ENCODE measurements at regions not wholly inside any gene's neighbourhood (a gene's known extent, or its start where the extent isn't known, plus 50 kb on each side); places are given as distances from the start of the nearest gene placed in this dataset.

GRCh38 chr1:79920960-79921669 lies 914.6 kb upstream of the ADGRL4 start:
- no peak overlapping the region for H3K4me3 ChIP-seq (ENCODE audit: low read length)
- no peaks in the 10 kb centered on the region for H3K4me1 Mint-ChIP-seq (ENCODE audit: low read depth)
- ChIA-PET CTCF (no interaction called here), POLR2A (no interaction called here)
- H3K36me3 ChIP-seq (ENCODE audit: insufficient read depth, low read length) = no peaks in the 10 kb centered on the region
- H3K27ac Mint-ChIP-seq = no peak overlapping the region
- intact Hi-C loops (cut with DNase I, micrococcal nuclease) = no loop called here
- no peaks in the 10 kb centered on the region for H3K27me3 ChIP-seq (ENCODE audit: control insufficient read depth in 1 of 2, insufficient read depth in 2 of 2, low read length in 2 of 2)
- H3K9me3 Mint-ChIP-seq = peaks cover 6% of the 10 kb centered on the region
- H3K4me1 ChIP-seq (ENCODE audit: insufficient read depth, low read length) = no peaks in the 10 kb centered on the region
- no peak for TF ChIP-seq CTCF (IDR thresholded peaks at IDR 0.05)
- H3K4me3 Mint-ChIP-seq = no peak overlapping the region
- H3K27ac ChIP-seq (ENCODE audit: low read depth in 1 of 2, low read length in 2 of 2) = no peak overlapping the region
- H3K36me3 Mint-ChIP-seq (ENCODE audit: low read depth) = no peaks in the 10 kb centered on the region
- ATAC-seq (ENCODE audit: poor library complexity) = no peak
- peaks cover 7 to 16% of the 10 kb centered on the region in 2 experiments for H3K9me3 ChIP-seq (ENCODE audit: control insufficient read depth in 1 of 2, insufficient read depth in 1 of 2, low read length in 2 of 2)
- H3K27me3 Mint-ChIP-seq = no peaks in the 10 kb centered on the region
- no peak for DNase-seq

GRCh38 chr1:79914896-79915295 lies 908.4 kb upstream of the ADGRL4 start:
- no peak for TF ChIP-seq CTCF (IDR thresholded peaks at IDR 0.05)
- Histone ChIP-seq H3K27me3 (ENCODE audit: control insufficient read depth in 1 of 2, insufficient read depth in 2 of 2, low read length in 2 of 2) (no peaks in the 10 kb centered on the region), H3K4me3 (ENCODE audit: low read length) (no peak overlapping the region), H3K4me1 (ENCODE audit: insufficient read depth, low read length) (no peaks in the 10 kb centered on the region), H3K9me3 (ENCODE audit: control insufficient read depth in 1 of 2, insufficient read depth in 1 of 2, low read length in 2 of 2) (peaks cover 0 to 9% of the 10 kb centered on the region in 2 experiments), H3K27ac (ENCODE audit: low read depth in 1 of 2, low read length in 2 of 2) (no peak overlapping the region), H3K36me3 (ENCODE audit: insufficient read depth, low read length) (no peaks in the 10 kb centered on the region)
- ChIA-PET POLR2A (no interaction called here), CTCF (no interaction called here)
- no peaks in the 10 kb centered on the region for H3K36me3 Mint-ChIP-seq (ENCODE audit: low read depth)
- H3K9me3 Mint-ChIP-seq = peaks cover 8% of the 10 kb centered on the region
- no peak overlapping the region for H3K27ac Mint-ChIP-seq
- intact Hi-C loops (cut with DNase I, micrococcal nuclease) = no loop called here
- H3K4me1 Mint-ChIP-seq (ENCODE audit: low read depth) = no peaks in the 10 kb centered on the region
- ATAC-seq (ENCODE audit: poor library complexity) (no peak), DNase-seq (no peak)
- H3K27me3 Mint-ChIP-seq = no peaks in the 10 kb centered on the region
- H3K4me3 Mint-ChIP-seq = no peak overlapping the region

- Mint-ChIP-seq H3K4me1 (ENCODE audit: low read depth) (no peaks in the 10 kb centered on the region), H3K4me3 (no peak overlapping the region), H3K27ac (no peak overlapping the region), H3K9me3 (peaks cover 8% of the 10 kb centered on the region), H3K27me3 (no peaks in the 10 kb centered on the region), H3K36me3 (ENCODE audit: low read depth) (no peaks in the 10 kb centered on the region)
- DNase-seq = no peak
- ATAC-seq (ENCODE audit: poor library complexity) = no peak
- Histone ChIP-seq H3K36me3 (ENCODE audit: insufficient read depth, low read length) (no peaks in the 10 kb centered on the region), H3K4me1 (ENCODE audit: insufficient read depth, low read length) (no peaks in the 10 kb centered on the region), H3K27me3 (ENCODE audit: control insufficient read depth in 1 of 2, insufficient read depth in 2 of 2, low read length in 2 of 2) (no peaks in the 10 kb centered on the region), H3K27ac (ENCODE audit: low read depth in 1 of 2, low read length in 2 of 2) (no peak overlapping the region), H3K9me3 (ENCODE audit: control insufficient read depth in 1 of 2, insufficient read depth in 1 of 2, low read length in 2 of 2) (peaks cover 0 to 9% of the 10 kb centered on the region in 2 experiments), H3K4me3 (ENCODE audit: low read length) (no peak overlapping the region)
- ChIA-PET CTCF (no interaction called here), POLR2A (no interaction called here)
- intact Hi-C loops (cut with DNase I, micrococcal nuclease) = no loop called here
- no peak for TF ChIP-seq CTCF (IDR thresholded peaks at IDR 0.05)
These were observed 906.3 kb upstream of the ADGRL4 start for GRCh38 chr1:79912813-79913212.
